Limb (tissue), 2 donors: ENCODE measurements at regions not wholly inside any gene's neighbourhood (a gene's known extent, or its start where the extent isn't known, plus 50 kb on each side); places are given as distances from the start of the nearest gene placed in this dataset.

Source experiments
- DNase-seq, 2 donors: peaks; one replicate each; pipeline ENCODE4 v3.0.0-alpha.2; 2016; ENCODE audit errors: extremely low spot score in 2 of 2

DNA sequence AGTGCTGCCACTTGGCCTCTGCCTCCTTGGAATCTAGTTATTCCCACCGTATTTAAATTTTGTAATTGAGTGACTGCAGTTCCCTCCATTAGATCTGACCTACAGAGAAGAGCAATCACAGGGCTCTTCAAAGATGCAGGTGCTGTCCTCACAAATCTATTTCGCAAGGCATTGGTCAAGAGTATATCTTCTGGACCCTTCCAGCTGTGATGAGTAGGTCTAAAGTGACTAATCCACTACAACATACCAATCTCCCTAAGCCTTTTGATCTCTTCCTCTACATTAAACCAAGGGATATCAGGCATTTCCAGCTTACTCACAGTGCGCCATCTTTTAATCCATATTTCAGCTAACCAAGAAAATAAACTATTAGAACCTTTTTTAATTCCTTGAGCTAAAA, 65.1 kb upstream of the COL3A1 start:
- no peak for DNase-seq

DNA sequence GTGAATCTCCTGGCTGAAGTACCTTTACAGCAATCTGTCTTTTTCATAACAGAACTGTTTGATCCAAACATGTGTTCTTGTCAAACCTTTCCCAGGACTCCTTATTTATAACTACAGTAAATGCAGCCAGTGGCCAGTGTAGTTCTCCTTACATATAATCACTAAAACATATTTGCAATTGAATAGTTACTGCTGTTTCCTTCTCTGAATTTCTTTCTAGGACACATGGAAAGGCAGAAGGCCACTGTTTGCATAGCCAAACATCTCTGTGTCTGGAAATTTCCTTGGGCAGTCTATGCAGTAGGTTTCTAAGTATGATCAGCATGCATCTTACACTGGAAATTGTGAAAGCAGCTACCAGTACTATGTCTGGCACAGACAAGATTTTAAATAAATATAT, 57.4 kb upstream of the COL3A1 start:
- DNase-seq, result no peak

DNA sequence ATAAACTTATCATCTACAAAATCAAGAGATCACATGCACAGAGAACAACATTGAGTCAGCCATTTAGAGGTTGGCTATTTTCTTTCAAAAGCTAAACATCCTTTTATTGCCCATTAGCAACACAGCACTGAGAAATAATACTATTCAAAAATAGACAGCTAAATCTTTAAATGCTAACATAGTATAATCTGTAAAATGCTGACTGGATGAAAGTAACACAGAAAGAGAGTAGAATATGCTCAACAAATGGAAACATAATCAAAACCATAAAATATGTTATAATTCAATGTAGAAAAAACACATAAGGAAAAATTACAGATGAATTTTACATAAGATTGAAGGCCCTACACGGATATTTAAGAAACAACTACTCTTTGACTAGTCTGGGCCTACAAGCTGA, 56.5 kb upstream of the COL3A1 start:
- DNase-seq, result no peak

DNA sequence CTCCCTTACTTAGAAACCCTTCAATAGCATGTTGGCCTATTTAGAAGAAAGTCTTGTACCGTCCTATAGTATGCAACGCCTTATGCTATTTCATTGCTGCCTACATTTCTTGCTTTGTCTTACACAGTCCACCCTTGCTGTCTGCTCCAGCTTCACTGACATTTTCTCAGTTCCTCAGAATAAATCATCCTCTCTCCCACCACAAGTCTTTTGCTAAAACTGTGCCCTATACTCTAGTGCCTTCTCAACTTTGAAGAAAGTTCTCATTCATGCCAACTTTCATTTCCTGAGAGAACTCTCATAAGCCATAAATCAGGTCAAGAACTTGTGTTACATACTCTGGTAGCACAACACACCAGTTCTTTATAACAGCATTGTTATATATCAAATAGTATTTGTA, 54.3 kb upstream of the COL3A1 start:
- no peak for DNase-seq

DNA sequence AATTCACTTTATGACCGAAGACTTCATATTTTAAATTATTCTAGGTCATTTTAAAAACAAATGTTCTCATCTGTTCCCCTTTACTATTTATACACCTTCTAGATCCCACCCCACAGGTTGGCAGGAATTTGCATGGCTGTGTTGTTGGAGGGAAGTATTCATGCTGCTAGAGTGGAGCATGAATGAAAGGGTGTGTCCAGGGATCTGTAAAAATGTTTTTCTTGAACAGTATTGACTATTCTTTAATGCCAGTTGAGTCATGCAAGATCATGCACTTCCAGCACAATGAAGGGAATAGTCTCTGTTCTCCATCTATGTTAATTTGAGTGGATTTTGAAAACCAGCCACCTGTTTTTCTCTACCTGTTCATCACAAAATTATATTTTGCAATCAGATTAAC, 52.0 kb upstream of the COL3A1 start:
- no peak for DNase-seq
